ENCODE measurements at regions not wholly inside any gene's neighbourhood (a gene's known extent, or its start where the extent isn't known, plus 50 kb on each side); places are given as distances from the start of the nearest gene placed in this dataset.
"Not testable (repeated sequence)": the region's sequence is repeated elsewhere in the genome, so short reads cannot be mapped to it uniquely, and the experiment has no call there.

GRCh38 chr4:181083757-181084361 lies 1159.3 kb upstream of the TENM3 start:
- no peak for DNase-seq (ENCODE audit: low read depth in 1 of 2, low spot score in 1 of 2)

GRCh38 chr4:181085557-181085956 lies 1157.6 kb upstream of the TENM3 start:
- no peak for DNase-seq (ENCODE audit: low read depth in 1 of 2, low spot score in 1 of 2)

GRCh38 chr4:181105487-181105886 lies 1137.7 kb upstream of the TENM3 start:
- no peak for DNase-seq (ENCODE audit: low read depth in 1 of 2, low spot score in 1 of 2)

- no peak for DNase-seq (ENCODE audit: low read depth in 1 of 2, low spot score in 1 of 2)
Measured at GRCh38 chr4:181106398-181106797, 1136.8 kb upstream of the TENM3 start.

GRCh38 chr4:181108237-181108636 lies 1135.0 kb upstream of the TENM3 start:
- no peak for DNase-seq (ENCODE audit: low read depth in 1 of 2, low spot score in 1 of 2)

GRCh38 chr4:181119186-181119585 lies 1124.0 kb upstream of the TENM3 start:
- DNase-seq (ENCODE audit: low read depth in 1 of 2, low spot score in 1 of 2): no peak

GRCh38 chr4:181121733-181122132 lies 1121.5 kb upstream of the TENM3 start:
- DNase-seq (ENCODE audit: low read depth in 1 of 2, low spot score in 1 of 2): no peak

- DNase-seq (ENCODE audit: low read depth in 1 of 2, low spot score in 1 of 2): no peak
Measured at GRCh38 chr4:181127171-181127570, 1116.0 kb upstream of the TENM3 start.

GRCh38 chr4:181130317-181130716 lies 1112.9 kb upstream of the TENM3 start:
- DNase-seq (ENCODE audit: low read depth in 1 of 2, low spot score in 1 of 2): not testable (repeated sequence)

GRCh38 chr4:181137351-181137750 lies 1105.9 kb upstream of the TENM3 start:
- no peak for DNase-seq (ENCODE audit: low read depth in 1 of 2, low spot score in 1 of 2)

GRCh38 chr4:181138116-181138515 lies 1105.1 kb upstream of the TENM3 start:
- no peak for DNase-seq (ENCODE audit: low read depth in 1 of 2, low spot score in 1 of 2)

GRCh38 chr4:181140037-181140603 lies 1103.1 kb upstream of the TENM3 start:
- DNase-seq (ENCODE audit: low read depth in 1 of 2, low spot score in 1 of 2): no peak

- DNase-seq (ENCODE audit: low read depth in 1 of 2, low spot score in 1 of 2): peak; percentile 15 to 52
Measured at GRCh38 chr4:181143250-181143854, 1099.8 kb upstream of the TENM3 start.

- DNase-seq (ENCODE audit: low read depth in 1 of 2, low spot score in 1 of 2): no peak
Measured at GRCh38 chr4:181146051-181146450, 1097.2 kb upstream of the TENM3 start.

GRCh38 chr4:181147416-181147951 lies 1095.7 kb upstream of the TENM3 start:
- no peak for DNase-seq (ENCODE audit: low read depth in 1 of 2, low spot score in 1 of 2)

- DNase-seq (ENCODE audit: low read depth in 1 of 2, low spot score in 1 of 2): no peak
Measured at GRCh38 chr4:181148470-181148869, 1094.7 kb upstream of the TENM3 start.

GRCh38 chr4:181150191-181150590 lies 1093.0 kb upstream of the TENM3 start:
- no peak for DNase-seq (ENCODE audit: low read depth in 1 of 2, low spot score in 1 of 2)

- no peak for DNase-seq (ENCODE audit: low read depth in 1 of 2, low spot score in 1 of 2)
Measured at GRCh38 chr4:181151856-181152255, 1091.3 kb upstream of the TENM3 start.

GRCh38 chr4:181157647-181158046 lies 1085.6 kb upstream of the TENM3 start:
- DNase-seq (ENCODE audit: low read depth in 1 of 2, low spot score in 1 of 2): no peak

GRCh38 chr4:181158971-181159370 lies 1084.2 kb upstream of the TENM3 start:
- DNase-seq (ENCODE audit: low read depth in 1 of 2, low spot score in 1 of 2): no peak

- DNase-seq (ENCODE audit: low read depth in 1 of 2, low spot score in 1 of 2): no peak
Measured at GRCh38 chr4:181161669-181162068, 1081.5 kb upstream of the TENM3 start.

- DNase-seq (ENCODE audit: low read depth in 1 of 2, low spot score in 1 of 2): no peak
Measured at GRCh38 chr4:181162266-181162665, 1080.9 kb upstream of the TENM3 start.

GRCh38 chr4:181162676-181163075 lies 1080.5 kb upstream of the TENM3 start:
- no peak for DNase-seq (ENCODE audit: low read depth in 1 of 2, low spot score in 1 of 2)
